HEK293T (cell line): ENCODE measurements at regions not wholly inside any gene's neighbourhood (a gene's known extent, or its start where the extent isn't known, plus 50 kb on each side); places are given as distances from the start of the nearest gene placed in this dataset.

Source experiments
- ARNT ChIP-seq: fragments of 450-650 bp; IDR thresholded peaks from 2 replicates; pipeline ENCODE4 v1.6.1; 2017; ENCODE audit warnings: mild to moderate bottlenecking
- BHLHE40 ChIP-seq: fragments of 450-650 bp; IDR thresholded peaks from 2 replicates; pipeline ENCODE4 v1.6.1; 2016; ENCODE audit warnings: mild to moderate bottlenecking, moderate library complexity, borderline replicate concordance
- FOXA1 ChIP-seq: fragments of 450-650 bp; IDR thresholded peaks from 2 replicates; pipeline ENCODE4 v1.6.1; 2016; ENCODE audit warnings: mild to moderate bottlenecking
- FOXK2 ChIP-seq: fragments of 450-650 bp; IDR thresholded peaks from 2 replicates; pipeline ENCODE4 v1.6.1; 2016; ENCODE audit warnings: mild to moderate bottlenecking
- HDGF ChIP-seq: fragments of 450-650 bp; IDR thresholded peaks from 2 replicates; pipeline ENCODE4 v1.6.1; 2017; ENCODE audit warnings: antibody characterized with exemption, borderline replicate concordance
- L3MBTL2 ChIP-seq: fragments of 450-650 bp; conservative IDR thresholded peaks from 2 replicates; pipeline ENCODE4 v1.6.1; 2016; ENCODE audit warnings: mild to moderate bottlenecking
- LEF1 ChIP-seq: fragments of 450-650 bp; IDR thresholded peaks from 2 replicates; pipeline ENCODE4 v1.6.1; 2017; ENCODE audit warnings: mild to moderate bottlenecking, borderline replicate concordance
- NFRKB ChIP-seq: fragments of 450-650 bp; IDR thresholded peaks from 2 replicates; pipeline ENCODE4 v1.6.1; 2016; ENCODE audit warnings: mild to moderate bottlenecking, moderate library complexity
- SUZ12 ChIP-seq: fragments of 450-650 bp; IDR thresholded peaks from 2 replicates; pipeline ENCODE4 v1.6.1; 2016; ENCODE audit warnings: mild to moderate bottlenecking
- ZNF384 ChIP-seq: fragments of 450-650 bp; IDR thresholded peaks from 2 replicates; pipeline ENCODE4 v1.6.1; 2016
- TF ChIP-seq, protein P1 (sequence below): fragments of 450-650 bp; IDR thresholded peaks from 2 replicates; pipeline ENCODE4 v1.6.1; 2016

DNA sequence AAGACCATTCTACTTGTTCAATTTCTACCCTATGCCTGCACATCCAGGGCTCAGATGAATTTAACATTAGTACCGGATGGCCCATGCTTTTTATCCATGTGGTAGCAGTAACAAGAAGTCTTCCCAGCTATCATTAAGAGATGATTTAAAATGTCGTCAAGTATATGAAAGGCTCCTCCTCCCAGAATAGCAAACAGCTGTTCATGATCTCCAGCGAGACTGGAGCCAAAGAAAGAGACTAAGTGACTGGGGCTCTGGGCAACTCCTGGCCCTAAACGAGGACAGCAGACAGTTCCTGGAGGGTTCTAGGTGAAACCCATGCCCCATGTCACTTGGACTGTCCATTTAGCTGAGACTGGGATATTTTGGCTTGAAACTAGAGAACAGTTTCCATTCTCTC is 160.8 kb downstream of the CDC5L start:
- TF ChIP-seq, protein P1, sequence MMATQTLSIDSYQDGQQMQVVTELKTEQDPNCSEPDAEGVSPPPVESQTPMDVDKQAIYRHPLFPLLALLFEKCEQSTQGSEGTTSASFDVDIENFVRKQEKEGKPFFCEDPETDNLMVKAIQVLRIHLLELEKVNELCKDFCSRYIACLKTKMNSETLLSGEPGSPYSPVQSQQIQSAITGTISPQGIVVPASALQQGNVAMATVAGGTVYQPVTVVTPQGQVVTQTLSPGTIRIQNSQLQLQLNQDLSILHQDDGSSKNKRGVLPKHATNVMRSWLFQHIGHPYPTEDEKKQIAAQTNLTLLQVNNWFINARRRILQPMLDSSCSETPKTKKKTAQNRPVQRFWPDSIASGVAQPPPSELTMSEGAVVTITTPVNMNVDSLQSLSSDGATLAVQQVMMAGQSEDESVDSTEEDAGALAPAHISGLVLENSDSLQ: no peak
- TF ChIP-seq BHLHE40 (no peak), NFRKB (no peak), ARNT (no peak), HDGF (no peak), FOXK2 (no peak), SUZ12 (no peak), L3MBTL2 (no peak), ZNF384 (no peak), LEF1 (no peak), FOXA1 (no peak)
